ENCODE measurements at regions not wholly inside any gene's neighbourhood (a gene's known extent, or its start where the extent isn't known, plus 50 kb on each side); places are given as distances from the start of the nearest gene placed in this dataset.

- no peak for TF ChIP-seq EZH2 (IDR thresholded peaks at IDR 0.05; ENCODE audit: borderline replicate concordance)
- no peak for TF ChIP-seq CTCF (IDR thresholded peaks at IDR 0.05; ENCODE audit: poor library complexity)
- no peak for TF ChIP-seq EZH2phosphoT487 (IDR thresholded peaks at IDR 0.05; ENCODE audit: low read depth, severe bottlenecking, unreplicated experiment)
Measured at GRCh38 chrX:44747317-44747716, 96.5 kb upstream of the DUSP21 start.

Data from hepatocyte (in vitro differentiated cells).